ENCODE measurements at regions not wholly inside any gene's neighbourhood (a gene's known extent, or its start where the extent isn't known, plus 50 kb on each side); places are given as distances from the start of the nearest gene placed in this dataset.

DNA sequence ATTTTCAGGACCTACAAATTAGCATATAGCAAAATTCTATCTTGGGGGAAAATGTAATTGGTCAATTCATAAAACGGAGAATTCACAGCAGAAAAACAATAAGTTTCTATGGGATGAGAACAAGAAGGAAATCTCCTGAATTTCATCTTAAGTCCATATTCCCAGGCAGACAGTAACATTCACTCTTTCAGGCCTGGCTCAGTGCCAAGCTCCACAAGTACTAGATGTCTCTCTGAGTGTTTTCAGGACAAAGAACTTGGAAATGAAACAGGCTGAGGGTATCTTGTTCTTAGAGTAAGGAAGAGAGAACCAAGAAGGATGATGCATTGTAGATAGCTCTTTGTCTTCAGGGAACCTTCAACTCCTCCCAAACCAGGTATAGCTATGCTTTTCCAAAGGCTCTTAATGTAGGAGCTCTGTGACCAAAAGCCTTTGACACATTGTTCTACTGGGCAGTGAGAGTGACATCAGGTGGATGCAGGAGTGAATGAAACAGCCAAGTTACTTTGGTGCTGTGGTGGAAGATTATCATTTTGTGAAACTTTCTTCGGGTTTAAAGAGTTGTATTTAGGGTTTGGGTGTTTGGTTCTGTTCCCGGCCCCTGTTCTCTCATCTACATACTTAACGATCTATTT, 298.3 kb downstream of the GPATCH2 start:
- Histone ChIP-seq H3K9me1 (ENCODE audit: control insufficient read depth, insufficient read depth, low read length) (no peaks in the 10 kb centered on the region), H3K9me3 (replicated peaks; ENCODE audit: control insufficient read depth, insufficient read depth, low read depth, low read length) (no peaks in the 10 kb centered on the region), H3K4me2 (ENCODE audit: insufficient read depth, low read length) (no peak overlapping the region), H4K20me1 (replicated peaks; ENCODE audit: control insufficient read depth, insufficient read depth, low read length) (no peaks in the 10 kb centered on the region), H3K36me3 (ENCODE audit: control insufficient read depth, insufficient read depth, low read length) (no peaks in the 10 kb centered on the region), H3K27me3 (ENCODE audit: control insufficient read depth in 2 of 2, insufficient read depth in 2 of 2, low read length in 2 of 2) (no peaks in the 10 kb centered on the region), H2AFZ (ENCODE audit: low read depth, low read length) (no peak overlapping the region), H3K4me3 (no peak overlapping the region), H3K27ac (ENCODE audit: extremely low read depth, low read depth, low read length) (no peak overlapping the region), H3K4me1 (replicated peaks in 1 of 2; ENCODE audit: control insufficient read depth in 2 of 2, insufficient read depth in 2 of 2, low read length in 2 of 2) (no peaks in the 10 kb centered on the region), H3K9ac (ENCODE audit: insufficient read depth in 1 of 2, low read depth in 2 of 2, low read length in 2 of 2) (no peak overlapping the region), H3K79me2 (ENCODE audit: control insufficient read depth, insufficient read depth, low read length) (no peaks in the 10 kb centered on the region)
- ChIA-PET CTCF (ENCODE audit: low intra/inter-chr PET ratio) (no interaction called here), POLR2A (no interaction called here)
- in situ Hi-C loops (cut with MboI), result no loop called here
- BruUV-seq (replicated peaks), result no TSS peak
- 0% methylated on average over 4 of the region's 4 CpGs for WGBS (ENCODE audit: insufficient coverage, low coverage, missing lambda C conversion rate)
- TF ChIP-seq NFIX (CRISPR knock-in tag; IDR thresholded peaks at IDR 0.05; ENCODE audit: low read depth), result 0 out of 2 replicates have a peak, but pooled peaks have one; percentile 30
- peak; percentile 57 for TF ChIP-seq NFIC (IDR thresholded peaks at IDR 0.05)
- no peak for TF ChIP-seq TGIF2 (CRISPR knock-in tag; IDR thresholded peaks at IDR 0.05)
- DNase-seq (ENCODE audit: extremely low read depth in 1 of 4, low spot score in 3 of 4), result no peak
- FAIRE-seq, result no peak
- intact Hi-C loops (cut with micrococcal nuclease), result no loop called here
- no peak for ATAC-seq

DNA sequence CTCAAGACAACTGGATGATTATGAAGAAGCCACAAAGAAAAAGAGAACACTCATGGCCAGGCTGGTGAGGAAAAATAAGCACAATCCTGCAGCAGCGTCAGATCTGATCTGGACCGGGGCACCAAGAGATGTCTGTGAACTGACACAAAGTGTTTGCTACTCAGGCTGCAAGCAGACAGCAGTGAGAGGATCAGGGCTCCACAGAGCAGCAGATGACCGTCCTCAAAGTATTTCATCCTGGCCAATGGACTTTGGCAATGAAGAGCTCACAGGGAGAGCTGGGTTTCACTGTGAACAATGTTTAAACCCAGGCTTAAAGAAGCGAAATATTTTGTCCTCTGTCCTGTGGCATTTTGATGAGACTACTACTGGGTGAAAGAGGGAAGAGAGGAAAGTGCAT, 299.2 kb downstream of the GPATCH2 start:
- ATAC-seq (no peak), FAIRE-seq (no peak), DNase-seq (ENCODE audit: extremely low read depth in 1 of 4, low spot score in 3 of 4) (no peak)
- no peaks in the 10 kb centered on the region for H3K9me1 ChIP-seq (ENCODE audit: control insufficient read depth, insufficient read depth, low read length)
- intact Hi-C loops (cut with micrococcal nuclease), result no loop called here
- no peaks in the 10 kb centered on the region for H3K36me3 ChIP-seq (ENCODE audit: control insufficient read depth, insufficient read depth, low read length)
- H3K9me3 ChIP-seq (replicated peaks; ENCODE audit: control insufficient read depth, insufficient read depth, low read depth, low read length), result no peaks in the 10 kb centered on the region
- in situ Hi-C loops (cut with MboI), result no loop called here
- no peak overlapping the region for H3K27ac ChIP-seq (ENCODE audit: extremely low read depth, low read depth, low read length)
- no peaks in the 10 kb centered on the region for H4K20me1 ChIP-seq (replicated peaks; ENCODE audit: control insufficient read depth, insufficient read depth, low read length)
- no peaks in the 10 kb centered on the region for H3K79me2 ChIP-seq (ENCODE audit: control insufficient read depth, insufficient read depth, low read length)
- H3K9ac ChIP-seq (ENCODE audit: insufficient read depth in 1 of 2, low read depth in 2 of 2, low read length in 2 of 2), result no peak overlapping the region
- H3K4me2 ChIP-seq (ENCODE audit: insufficient read depth, low read length), result no peak overlapping the region
- POLR2A ChIA-PET, result no interaction called here
- 0% methylated on average over 4 of the region's 4 CpGs for WGBS (ENCODE audit: insufficient coverage, low coverage, missing lambda C conversion rate)
- no peak overlapping the region for H3K4me3 ChIP-seq
- CTCF ChIA-PET (ENCODE audit: low intra/inter-chr PET ratio), result no interaction called here
- H3K4me1 ChIP-seq (replicated peaks in 1 of 2; ENCODE audit: control insufficient read depth in 2 of 2, insufficient read depth in 2 of 2, low read length in 2 of 2), result no peaks in the 10 kb centered on the region
- no TSS peak for BruUV-seq (replicated peaks)
- no peaks in the 10 kb centered on the region for H3K27me3 ChIP-seq (ENCODE audit: control insufficient read depth in 2 of 2, insufficient read depth in 2 of 2, low read length in 2 of 2)
- no peak overlapping the region for H2AFZ ChIP-seq (ENCODE audit: low read depth, low read length)
- TF ChIP-seq TEAD2 (tag; IDR thresholded peaks at IDR 0.05) (no peak), ETV5 (CRISPR knock-in tag; IDR thresholded peaks at IDR 0.05; ENCODE audit: low read depth) (no peak), TOE1 (IDR thresholded peaks at IDR 0.05; ENCODE audit: borderline replicate concordance) (no peak), TOE1 (CRISPR knock-in tag; IDR thresholded peaks at IDR 0.05; ENCODE audit: borderline replicate concordance, low read depth) (no peak), HMGN3 (IDR thresholded peaks at IDR 0.05; ENCODE audit: borderline replicate concordance, extremely low read depth, insufficient read length, low read depth, low read length) (no peak), ZNF668 (CRISPR knock-in tag; IDR thresholded peaks at IDR 0.05) (no peak), ZNF316 (IDR thresholded peaks at IDR 0.05) (no peak), TEAD1 (CRISPR knock-in tag; IDR thresholded peaks at IDR 0.05) (no peak), KLF16 (IDR thresholded peaks at IDR 0.05) (no peak), ZNF134 (CRISPR knock-in tag; conservative IDR thresholded peaks at IDR 0.05) (no peak)
- TF ChIP-seq, protein P1, sequence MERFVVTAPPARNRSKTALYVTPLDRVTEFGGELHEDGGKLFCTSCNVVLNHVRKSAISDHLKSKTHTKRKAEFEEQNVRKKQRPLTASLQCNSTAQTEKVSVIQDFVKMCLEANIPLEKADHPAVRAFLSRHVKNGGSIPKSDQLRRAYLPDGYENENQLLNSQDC (CRISPR knock-in tag; IDR thresholded peaks at IDR 0.05), result no peak
